H1 (cell line): ENCODE measurements at regions not wholly inside any gene's neighbourhood (a gene's known extent, or its start where the extent isn't known, plus 50 kb on each side); places are given as distances from the start of the nearest gene placed in this dataset.

ENCODE experiments used
- RAD21 ChIP-seq, 2 experiments: IDR thresholded peaks in 1 of 2; conservative IDR thresholded peaks in 1 of 2; 2 replicates each; pipeline ENCODE4 v1.6.1; 2011; ENCODE audit warnings: low read depth in 2 of 2, low read length in 2 of 2, improper control_type of control experiment in 1 of 2, inconsistent platforms in 1 of 2, mild to moderate bottlenecking in 1 of 2, moderate library complexity in 1 of 2

DNA sequence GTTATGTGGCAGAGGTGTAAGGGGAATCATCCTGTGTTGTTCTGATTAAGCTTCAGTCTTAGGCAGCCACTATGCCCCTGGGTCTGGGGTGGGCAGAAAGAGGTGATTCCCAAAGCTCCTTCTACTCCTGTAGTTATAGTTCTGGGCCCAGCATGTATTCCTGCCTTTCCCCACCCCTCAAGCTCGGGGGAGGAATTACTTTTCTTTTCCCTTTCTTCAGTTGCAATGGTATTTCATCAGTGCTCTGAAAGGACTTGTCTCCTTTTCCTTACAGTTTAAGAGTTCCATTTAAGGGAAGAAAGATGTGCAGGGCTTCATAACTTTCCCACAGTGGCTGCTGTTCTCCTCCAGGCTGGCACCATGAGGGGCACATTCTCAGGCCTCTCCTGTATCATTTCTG, 94.2 kb downstream of the MTPAP start (continued):
- no peak for TF ChIP-seq RAD21 (IDR thresholded peaks at IDR 0.05 in 1 of 2, conservative IDR thresholded peaks at IDR 0.05 in 1 of 2; ENCODE audit: low read depth in 2 of 2, low read length in 2 of 2)
